BLaER1 treated with 17β-estradiol and CSF1 and Interleukin-3, amounts not matched to agents 10 nM and 100 nM (cell line): ENCODE measurements at regions not wholly inside any gene's neighbourhood (a gene's known extent, or its start where the extent isn't known, plus 50 kb on each side); places are given as distances from the start of the nearest gene placed in this dataset.

Experiments used
- H3K27ac ChIP-seq, 11 experiments: shearing (Covaris generic); formaldehyde crosslinking; 2 replicates each; pipeline ENCODE4 v1.8.1; 2022
- H3K27me3 ChIP-seq, 11 experiments: shearing (Covaris generic); formaldehyde crosslinking; 2 replicates each; pipeline ENCODE4 v1.8.1; 2022
- H3K36me3 ChIP-seq, 11 experiments: shearing (Covaris generic); formaldehyde crosslinking; 2 replicates each; pipeline ENCODE4 v1.8.1; 2022
- H3K4me1 ChIP-seq, 10 experiments: shearing (Covaris generic); formaldehyde crosslinking; 2 replicates each; pipeline ENCODE4 v1.8.1; 2022
- H3K4me2 ChIP-seq, 11 experiments: shearing (Covaris generic); formaldehyde crosslinking; 2 replicates each; pipeline ENCODE4 v1.8.1; 2022
- H3K4me3 ChIP-seq, 10 experiments: shearing (Covaris generic); formaldehyde crosslinking; 2 replicates each; pipeline ENCODE4 v1.8.1; 2022
- H3K9ac ChIP-seq, 11 experiments: shearing (Covaris generic); formaldehyde crosslinking; 2 replicates each; pipeline ENCODE4 v1.8.1; 2022
- H3K9me3 ChIP-seq, 11 experiments: shearing (Covaris generic); formaldehyde crosslinking; replicated peaks in 1 of 11; 2 replicates each; pipeline ENCODE4 v1.8.1; 2022
- H4K20me1 ChIP-seq, 11 experiments: shearing (Covaris generic); formaldehyde crosslinking; 2 replicates each; pipeline ENCODE4 v1.8.1; 2022
- Cebpa-rat ChIP-seq, 11 experiments: shearing (Covaris generic); IDR thresholded peaks; 2 replicates each; pipeline ENCODE4 v1.8.1; 2022

- Histone ChIP-seq H4K20me1 (no peaks in the 10 kb centered on the region), H3K27ac (no peak overlapping the region), H3K27me3 (no peaks in the 10 kb centered on the region), H3K4me1 (no peaks in the 10 kb centered on the region), H3K36me3 (no peaks in the 10 kb centered on the region), H3K9me3 (no peaks in the 10 kb centered on the region), H3K4me3 (no peak overlapping the region), H3K4me2 (no peak overlapping the region), H3K9ac (no peak overlapping the region)
- TF ChIP-seq Cebpa-rat (IDR thresholded peaks at IDR 0.05) = no peak
These were observed 593.7 kb downstream of the KCNJ2 start for GRCh38 chr17:70763018-70763417.

GRCh38 chr17:70767102-70767701, 597.9 kb downstream of the KCNJ2 start:
- Histone ChIP-seq H4K20me1 (no peaks in the 10 kb centered on the region), H3K9me3 (no peaks in the 10 kb centered on the region), H3K27ac (no peak overlapping the region), H3K36me3 (no peaks in the 10 kb centered on the region), H3K4me2 (no peak overlapping the region), H3K9ac (no peak overlapping the region), H3K27me3 (no peaks in the 10 kb centered on the region), H3K4me3 (no peak overlapping the region), H3K4me1 (no peaks in the 10 kb centered on the region)
- no peak for TF ChIP-seq Cebpa-rat (IDR thresholded peaks at IDR 0.05)

GRCh38 chr17:70769956-70770355, 600.6 kb downstream of the KCNJ2 start:
- Histone ChIP-seq H4K20me1 (no peaks in the 10 kb centered on the region), H3K4me2 (no peak overlapping the region), H3K27me3 (no peaks in the 10 kb centered on the region), H3K9ac (no peak overlapping the region), H3K36me3 (no peaks in the 10 kb centered on the region), H3K4me1 (peaks cover 0 to 4% (median 0%) of the 10 kb centered on the region in 10 experiments; a peak in 1 of 20 replicates), H3K27ac (no peak overlapping the region), H3K4me3 (no peak overlapping the region), H3K9me3 (no peaks in the 10 kb centered on the region)
- TF ChIP-seq Cebpa-rat (IDR thresholded peaks at IDR 0.05) = no peak

GRCh38 chr17:70771804-70772386, 602.6 kb downstream of the KCNJ2 start:
- no peak for TF ChIP-seq Cebpa-rat (IDR thresholded peaks at IDR 0.05)
- Histone ChIP-seq H3K9me3 (no peaks in the 10 kb centered on the region), H4K20me1 (no peaks in the 10 kb centered on the region), H3K4me2 (no peak overlapping the region), H3K36me3 (no peaks in the 10 kb centered on the region), H3K4me1 (peaks cover 0 to 4% (median 0%) of the 10 kb centered on the region in 10 experiments; a peak in 2 of 20 replicates), H3K9ac (no peak overlapping the region), H3K4me3 (no peak overlapping the region), H3K27me3 (no peaks in the 10 kb centered on the region), H3K27ac (no peak overlapping the region)

GRCh38 chr17:70772761-70773160, 603.4 kb downstream of the KCNJ2 start:
- Histone ChIP-seq H3K9me3 (no peaks in the 10 kb centered on the region), H3K9ac (no peak overlapping the region), H3K4me3 (no peak overlapping the region), H3K27me3 (no peaks in the 10 kb centered on the region), H3K36me3 (no peaks in the 10 kb centered on the region), H3K4me1 (peaks cover 0 to 4% (median 0%) of the 10 kb centered on the region in 10 experiments; a peak in 2 of 20 replicates), H4K20me1 (no peaks in the 10 kb centered on the region), H3K27ac (no peak overlapping the region), H3K4me2 (no peak overlapping the region)
- TF ChIP-seq Cebpa-rat (IDR thresholded peaks at IDR 0.05) = no peak

- Histone ChIP-seq H3K9me3 (no peaks in the 10 kb centered on the region), H3K9ac (no peak overlapping the region), H3K36me3 (no peaks in the 10 kb centered on the region), H4K20me1 (no peaks in the 10 kb centered on the region), H3K4me3 (no peak overlapping the region), H3K27ac (no peak overlapping the region), H3K4me1 (peaks cover 0 to 4% (median 0%) of the 10 kb centered on the region in 10 experiments; a peak in 2 of 20 replicates), H3K27me3 (no peaks in the 10 kb centered on the region), H3K4me2 (no peak overlapping the region)
- TF ChIP-seq Cebpa-rat (IDR thresholded peaks at IDR 0.05) = no peak
These were observed 603.9 kb downstream of the KCNJ2 start for GRCh38 chr17:70773258-70773657.

GRCh38 chr17:70774339-70775117, 605.2 kb downstream of the KCNJ2 start:
- Histone ChIP-seq H3K27ac (no peak overlapping the region), H3K9ac (no peak overlapping the region), H3K36me3 (no peaks in the 10 kb centered on the region), H4K20me1 (no peaks in the 10 kb centered on the region), H3K4me2 (no peak overlapping the region), H3K4me1 (peaks cover 0 to 4% (median 0%) of the 10 kb centered on the region in 10 experiments; a peak in 2 of 20 replicates), H3K4me3 (no peak overlapping the region), H3K9me3 (no peaks in the 10 kb centered on the region), H3K27me3 (no peaks in the 10 kb centered on the region)
- TF ChIP-seq Cebpa-rat (IDR thresholded peaks at IDR 0.05) = no peak

GRCh38 chr17:70775679-70776078, 606.3 kb downstream of the KCNJ2 start:
- H3K27me3 ChIP-seq = no peaks in the 10 kb centered on the region
- H3K9me3 ChIP-seq = no peaks in the 10 kb centered on the region
- TF ChIP-seq Cebpa-rat (IDR thresholded peaks at IDR 0.05) = no peak
- H3K4me1 ChIP-seq = peaks cover 0 to 4% (median 0%) of the 10 kb centered on the region in 10 experiments; a peak in 2 of 20 replicates
- no peaks in the 10 kb centered on the region for H3K36me3 ChIP-seq
- no peak overlapping the region for H3K4me3 ChIP-seq
- H3K9ac ChIP-seq = no peak overlapping the region
- no peak overlapping the region for H3K27ac ChIP-seq
- H4K20me1 ChIP-seq = no peaks in the 10 kb centered on the region
- H3K4me2 ChIP-seq = no peak overlapping the region

- H3K27me3 ChIP-seq = no peaks in the 10 kb centered on the region
- no peak for TF ChIP-seq Cebpa-rat (IDR thresholded peaks at IDR 0.05)
- no peak overlapping the region for H3K27ac ChIP-seq
- no peak overlapping the region for H3K4me2 ChIP-seq
- H3K9me3 ChIP-seq = no peaks in the 10 kb centered on the region
- no peak overlapping the region for H3K9ac ChIP-seq
- H4K20me1 ChIP-seq = no peaks in the 10 kb centered on the region
- H3K4me3 ChIP-seq = no peak overlapping the region
- no peaks in the 10 kb centered on the region for H3K36me3 ChIP-seq
- peaks cover 0 to 4% (median 0%) of the 10 kb centered on the region in 10 experiments; a peak in 2 of 20 replicates for H3K4me1 ChIP-seq
These were observed 607.1 kb downstream of the KCNJ2 start for GRCh38 chr17:70776441-70776840.
